Tibial artery (tissue), 4 donors: ENCODE measurements at regions not wholly inside any gene's neighbourhood (a gene's known extent, or its start where the extent isn't known, plus 50 kb on each side); places are given as distances from the start of the nearest gene placed in this dataset.

Experiments used
- DNase-seq, 2 donors: peaks; one replicate each; pipeline ENCODE4 v3.0.0-alpha.2; 2019
- H3K27ac ChIP-seq, 2 donors: fragments of 200-600 bp; sonication (generic) in 1 of 2; 1 replicate in 1 of 2; 2 replicates in 1 of 2; pipeline ENCODE4 v1.5.1; 2018 to 2019; ENCODE audit warnings: mild to moderate bottlenecking in 1 of 2
- H3K27me3 ChIP-seq, 2 donors: fragments of 200-600 bp; sonication (generic) in 1 of 2; one replicate each; pipeline versions ENCODE4 v1.5.1 to v1.6.0; 2016 to 2019
- H3K36me3 ChIP-seq, 3 donors: fragments of 200-600 bp; sonication (generic) in 2 of 3; one replicate each; pipeline ENCODE4 v1.5.1; 2016 to 2019; ENCODE audit warnings: mild to moderate bottlenecking in 2 of 3
- H3K4me1 ChIP-seq, 4 donors: fragments of 200-600 bp; sonication (generic) in 2 of 4; 1 replicate in 3 of 4; 2 replicates in 1 of 4; pipeline ENCODE4 v1.5.1; 2016 to 2019
- H3K4me3 ChIP-seq, 2 donors: fragments of 200-600 bp; sonication (generic) in 1 of 2; 1 replicate in 1 of 2; 2 replicates in 1 of 2; pipeline ENCODE4 v1.5.1; 2018 to 2019; ENCODE audit warnings: mild to moderate bottlenecking in 2 of 2
- H3K9me3 ChIP-seq, 3 donors: fragments of 200-600 bp; sonication (generic) in 1 of 3; one replicate each; pipeline ENCODE4 v1.5.1; 2016 to 2019
- CTCF ChIP-seq, 2 experiments: fragments of 200-600 bp in 1 of 2; fragments of 450-650 bp in 1 of 2; IDR thresholded peaks; one replicate each; pipeline ENCODE4 v1.5.1; 2017 to 2019; ENCODE audit warnings: antibody characterized with exemption in 2 of 2, mild to moderate bottlenecking in 1 of 2, moderate library complexity in 1 of 2
- intact Hi-C: fragments of 100-400 bp; cut with DNase I; formaldehyde crosslinking; loops from one replicate; pipeline ENCODE4 v1.15.0; 2023; ENCODE audit warnings: low total_unique reads

- no peaks in the 10 kb centered on the region for H3K36me3 ChIP-seq
- intact Hi-C loops: loop anchor here (5.0 kb wide), 1 partner anchor 137 kb away; no protein-coding TSS in a partner anchor
- peak; percentile 69 to 86 for DNase-seq
- TF ChIP-seq CTCF (IDR thresholded peaks at IDR 0.05): no peak
- H3K4me1 ChIP-seq: peaks cover 0 to 52% (median 25%) of the 10 kb centered on the region in 4 donors
- H3K9me3 ChIP-seq: no peaks in the 10 kb centered on the region
- H3K27me3 ChIP-seq: no peaks in the 10 kb centered on the region
- H3K27ac ChIP-seq: peak overlapping the region; percentile 65 to 69
- H3K4me3 ChIP-seq: no peak overlapping the region
Observed at GRCh38 chr9:88733651-88734421, 198.9 kb downstream of the NXNL2 start.

- no peaks in the 10 kb centered on the region for H3K9me3 ChIP-seq
- H3K27ac ChIP-seq: peak overlapping the region in 1 of 2 donors; percentile 69
- H3K27me3 ChIP-seq: no peaks in the 10 kb centered on the region
- intact Hi-C loops: loop anchor here (5.0 kb wide), 1 partner anchor 137 kb away; no protein-coding TSS in a partner anchor
- no peak for DNase-seq
- H3K4me1 ChIP-seq: peaks cover 0 to 56% (median 25%) of the 10 kb centered on the region in 4 donors
- no peak overlapping the region for H3K4me3 ChIP-seq
- H3K36me3 ChIP-seq: no peaks in the 10 kb centered on the region
- no peak for TF ChIP-seq CTCF (IDR thresholded peaks at IDR 0.05)
Observed at GRCh38 chr9:88734527-88734926, 199.5 kb downstream of the NXNL2 start.

GRCh38 chr9:88736136-88736637 lies 201.2 kb downstream of the NXNL2 start:
- no peak for DNase-seq
- Histone ChIP-seq H3K4me1 (peaks cover 0 to 53% (median 25%) of the 10 kb centered on the region in 4 donors), H3K27ac (no peak overlapping the region), H3K36me3 (no peaks in the 10 kb centered on the region), H3K27me3 (no peaks in the 10 kb centered on the region), H3K9me3 (no peaks in the 10 kb centered on the region), H3K4me3 (no peak overlapping the region)
- intact Hi-C loops: no loop called here
- TF ChIP-seq CTCF (IDR thresholded peaks at IDR 0.05): no peak

GRCh38 chr9:88737031-88737430 lies 202.1 kb downstream of the NXNL2 start:
- no peak for DNase-seq
- Histone ChIP-seq H3K27ac (no peak overlapping the region), H3K4me3 (no peak overlapping the region), H3K9me3 (no peaks in the 10 kb centered on the region), H3K4me1 (peaks cover 0 to 48% (median 23%) of the 10 kb centered on the region in 4 donors), H3K27me3 (no peaks in the 10 kb centered on the region), H3K36me3 (no peaks in the 10 kb centered on the region)
- intact Hi-C loops: no loop called here
- TF ChIP-seq CTCF (IDR thresholded peaks at IDR 0.05): no peak

- TF ChIP-seq CTCF (IDR thresholded peaks at IDR 0.05): no peak
- Histone ChIP-seq H3K9me3 (no peaks in the 10 kb centered on the region), H3K4me1 (peaks cover 0 to 49% (median 23%) of the 10 kb centered on the region in 4 donors), H3K4me3 (no peak overlapping the region), H3K36me3 (no peaks in the 10 kb centered on the region), H3K27ac (no peak overlapping the region), H3K27me3 (no peaks in the 10 kb centered on the region)
- no peak for DNase-seq
- intact Hi-C loops: no loop called here
Observed at GRCh38 chr9:88737876-88738275, 202.9 kb downstream of the NXNL2 start.
